GM19397 (cell line): ENCODE measurements at regions not wholly inside any gene's neighbourhood (a gene's known extent, or its start where the extent isn't known, plus 50 kb on each side); places are given as distances from the start of the nearest gene placed in this dataset.

Experiments
- ATAC-seq: cut with Tn5 transposase; IDR thresholded peaks from one replicate; pipeline ENCODE4 v1.9.1; 2021; ENCODE audit warnings: mild to moderate bottlenecking, moderate library complexity; ENCODE audit not compliant: unreplicated experiment

DNA sequence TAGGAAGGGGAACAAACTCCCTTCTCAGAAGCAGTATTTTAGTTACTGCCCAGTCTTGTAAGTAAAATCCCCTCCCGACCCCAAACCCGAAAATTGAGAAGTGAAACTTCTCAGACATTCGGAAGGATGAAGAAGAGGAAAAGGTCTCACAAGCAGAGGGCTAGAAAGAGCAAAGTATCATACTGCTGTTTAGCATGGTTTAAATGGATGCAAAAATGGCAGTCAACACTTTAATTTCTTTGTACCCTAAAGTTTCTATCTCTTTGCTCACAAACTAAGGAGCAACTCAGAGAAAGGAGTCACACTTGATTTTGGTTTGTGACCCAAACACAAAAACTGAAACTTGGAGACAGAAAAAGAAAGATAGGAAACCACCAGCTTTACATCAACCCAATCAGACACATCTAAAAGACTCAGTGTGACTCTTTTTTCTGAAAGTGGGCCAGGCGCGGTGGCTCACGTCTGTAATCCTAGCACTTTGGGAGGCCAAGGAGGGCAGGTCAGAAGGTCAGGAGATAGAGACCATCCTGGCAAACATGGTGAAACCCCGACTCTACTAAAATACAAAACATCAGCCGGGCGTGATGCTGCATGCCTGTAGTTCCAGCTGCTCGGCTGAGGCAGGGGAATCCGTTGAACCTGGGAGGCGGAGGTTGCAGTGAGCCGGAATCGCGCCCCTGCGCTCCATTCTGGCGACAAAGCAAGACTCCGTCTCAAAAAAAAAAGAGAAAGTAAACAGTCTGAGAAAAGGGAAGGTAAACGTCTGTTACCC lies 63.2 kb upstream of the ATP11B start:
- peak; percentile 65 for ATAC-seq

DNA sequence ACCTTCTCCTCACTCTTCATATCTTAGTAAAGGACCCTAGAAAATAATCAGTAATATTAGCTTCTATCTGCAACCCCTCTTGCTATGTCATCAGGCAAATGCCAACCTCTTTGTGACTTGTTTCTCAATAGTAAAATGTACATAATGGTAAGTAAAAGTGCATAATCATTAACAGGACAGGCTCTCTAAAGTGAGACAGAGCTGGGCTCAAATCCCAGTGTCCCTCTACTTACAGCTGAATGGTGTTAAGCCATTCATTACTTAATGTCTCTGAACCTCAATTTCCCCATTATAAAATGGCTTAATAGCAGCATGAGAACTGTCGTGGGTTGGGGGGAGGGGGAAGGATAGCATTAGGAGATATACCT lies 62.6 kb upstream of the ATP11B start:
- ATAC-seq = peak; percentile 4

GRCh38 chr3:182731764-182732163 lies 61.5 kb upstream of the ATP11B start:
- no peak for ATAC-seq

- no peak for ATAC-seq
These were observed 60.9 kb upstream of the ATP11B start for GRCh38 chr3:182732232-182733015.

GRCh38 chr3:182735672-182736071 lies 57.6 kb upstream of the ATP11B start:
- no peak for ATAC-seq

GRCh38 chr3:182737825-182738224 lies 55.5 kb upstream of the ATP11B start:
- ATAC-seq = no peak

DNA sequence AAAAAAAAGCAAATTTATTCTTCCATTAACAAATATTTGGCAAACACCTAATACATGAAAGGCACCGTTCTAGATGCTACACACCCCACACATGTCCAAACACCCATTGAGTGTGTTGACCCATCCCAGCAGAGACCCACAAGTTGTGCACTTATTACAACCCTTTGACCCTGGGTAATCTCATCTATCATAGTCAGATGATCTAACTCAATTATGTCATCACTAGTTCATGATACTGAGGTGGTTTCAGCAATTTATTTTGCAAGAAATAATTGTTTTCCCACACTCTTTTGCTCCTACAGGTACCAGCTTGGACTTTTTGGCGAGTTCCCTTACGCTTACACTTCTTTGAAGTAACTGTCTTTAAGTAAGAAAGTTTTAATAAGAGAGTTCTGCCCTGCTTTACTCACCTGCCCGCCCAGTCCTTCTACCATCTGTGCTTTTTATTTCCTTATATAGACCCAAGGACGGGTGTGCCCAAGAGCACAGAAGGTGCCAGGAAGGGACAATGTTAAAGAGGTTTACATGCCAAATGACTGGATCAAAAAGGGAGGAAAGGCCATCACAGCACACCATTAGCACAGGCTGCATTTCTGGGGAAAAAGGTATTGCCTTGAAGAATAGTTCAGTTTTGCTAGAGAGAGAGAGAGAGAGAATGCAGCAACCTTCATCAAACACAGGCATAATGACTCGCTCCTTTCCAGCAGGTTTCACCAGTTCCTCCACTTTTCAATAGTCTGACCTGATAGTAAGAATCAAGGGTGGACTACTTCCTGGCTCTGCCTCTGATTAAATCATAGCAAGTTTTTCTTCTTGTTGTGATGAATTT lies 54.5 kb upstream of the ATP11B start:
- no peak for ATAC-seq

GRCh38 chr3:182739619-182740018 lies 53.7 kb upstream of the ATP11B start:
- no peak for ATAC-seq

GRCh38 chr3:182740710-182741109 lies 52.6 kb upstream of the ATP11B start:
- no peak for ATAC-seq

DNA sequence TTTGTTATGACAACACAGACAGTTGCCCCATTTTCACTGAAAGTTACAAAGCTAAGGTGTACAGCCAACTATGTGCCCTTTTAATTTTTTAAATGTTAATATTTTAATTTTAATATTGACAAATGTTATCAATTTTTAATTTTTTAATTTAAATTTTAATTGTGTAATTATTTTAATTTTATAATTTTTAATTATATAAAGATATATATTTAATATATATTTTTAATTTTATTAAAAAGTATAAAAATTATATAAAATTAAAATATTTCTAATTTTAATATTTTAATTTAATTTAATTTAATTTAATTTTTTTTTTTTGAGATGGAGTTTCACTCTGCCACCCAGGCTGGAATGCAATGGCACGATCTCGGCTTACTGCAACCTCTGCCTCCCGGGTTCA lies 52.1 kb upstream of the ATP11B start:
- no peak for ATAC-seq
